ENCODE measurements at regions not wholly inside any gene's neighbourhood (a gene's known extent, or its start where the extent isn't known, plus 50 kb on each side); places are given as distances from the start of the nearest gene placed in this dataset.
"Not testable (repeated sequence)": the region's sequence is repeated elsewhere in the genome, so short reads cannot be mapped to it uniquely, and the experiment has no call there.

DNA sequence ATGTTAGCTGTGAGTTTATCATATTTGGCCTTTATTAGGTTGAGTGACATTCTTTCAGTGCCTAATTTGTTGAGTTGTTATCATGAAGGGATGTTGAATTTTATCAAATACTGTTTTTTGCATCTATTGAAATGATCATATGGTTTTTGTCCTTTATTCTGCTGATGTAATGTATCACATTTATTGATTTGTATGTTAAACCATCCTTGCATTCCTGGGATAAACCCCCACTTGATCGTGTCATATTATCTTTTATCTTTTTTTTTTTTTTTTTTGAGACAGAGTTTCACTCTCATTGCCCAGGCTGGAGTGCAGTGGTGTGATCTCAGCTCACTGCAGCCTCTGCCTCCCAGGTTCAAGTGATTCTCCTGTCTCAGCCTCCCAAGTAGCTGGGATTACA, 51.9 kb upstream of the MFGE8 start:
- DNase-seq (ENCODE audit: low read depth in 2 of 2): not testable (repeated sequence)

DNA sequence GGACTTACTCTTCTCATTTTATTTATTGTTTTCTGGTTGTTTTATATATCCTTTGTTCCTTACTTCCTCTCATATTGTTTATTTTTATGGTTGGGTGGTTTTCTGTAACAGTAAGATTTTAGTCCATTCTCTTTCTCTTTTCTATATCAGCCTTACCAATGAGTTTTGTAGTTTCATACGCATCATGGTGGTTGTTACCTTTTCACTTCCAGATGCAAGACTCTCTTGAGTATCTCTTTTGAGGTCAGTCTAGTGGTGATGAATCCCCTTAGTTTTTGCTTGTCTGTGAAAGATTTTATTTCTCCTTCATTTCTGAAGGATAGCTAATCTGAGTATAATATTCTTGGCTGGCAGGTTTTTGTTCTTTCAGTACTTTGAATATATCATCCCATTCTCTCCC, 57.1 kb upstream of the MFGE8 start:
- DNase-seq (ENCODE audit: low read depth in 2 of 2): no peak

DNA sequence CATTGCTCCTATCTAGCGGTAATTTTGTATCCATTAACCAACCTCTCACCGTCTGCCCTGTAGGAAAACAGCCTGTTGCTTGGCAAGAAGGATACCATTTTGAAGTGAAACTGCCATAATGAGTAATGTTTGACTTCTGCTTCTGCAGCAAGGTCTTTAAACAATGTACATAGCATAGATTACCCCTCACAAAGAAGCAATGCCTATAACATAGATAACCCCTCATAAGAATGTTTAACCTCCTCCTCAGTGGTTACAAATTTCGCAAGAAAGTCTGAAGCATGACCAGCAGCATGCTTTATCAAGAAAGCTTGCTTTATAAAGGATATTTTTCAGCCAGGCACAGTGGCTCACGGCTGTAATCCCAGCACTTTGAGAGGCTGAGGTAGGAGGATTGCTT, 61.2 kb upstream of the MFGE8 start:
- no peak for DNase-seq (ENCODE audit: low read depth in 2 of 2)

DNA sequence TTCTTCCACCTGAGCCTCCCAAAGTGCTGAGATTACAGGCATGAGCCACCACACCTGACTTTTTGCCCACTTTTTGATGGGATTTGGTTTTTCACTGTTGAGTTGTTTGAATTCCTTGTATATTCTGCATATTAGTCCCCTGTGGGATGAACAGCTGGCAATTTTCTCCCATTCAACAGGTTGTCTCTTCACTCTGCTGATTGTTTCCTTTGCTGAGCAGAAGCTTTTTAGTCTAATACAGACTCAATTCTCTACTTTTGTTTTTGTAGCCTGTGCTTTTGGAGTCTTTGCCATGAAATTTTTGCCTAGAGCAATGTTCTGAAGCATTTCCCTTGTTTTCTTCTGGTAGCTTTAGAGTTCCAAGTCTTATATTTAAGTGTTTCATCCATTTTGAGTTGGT, 62.7 kb upstream of the MFGE8 start:
- DNase-seq (ENCODE audit: low read depth in 2 of 2): no peak

DNA sequence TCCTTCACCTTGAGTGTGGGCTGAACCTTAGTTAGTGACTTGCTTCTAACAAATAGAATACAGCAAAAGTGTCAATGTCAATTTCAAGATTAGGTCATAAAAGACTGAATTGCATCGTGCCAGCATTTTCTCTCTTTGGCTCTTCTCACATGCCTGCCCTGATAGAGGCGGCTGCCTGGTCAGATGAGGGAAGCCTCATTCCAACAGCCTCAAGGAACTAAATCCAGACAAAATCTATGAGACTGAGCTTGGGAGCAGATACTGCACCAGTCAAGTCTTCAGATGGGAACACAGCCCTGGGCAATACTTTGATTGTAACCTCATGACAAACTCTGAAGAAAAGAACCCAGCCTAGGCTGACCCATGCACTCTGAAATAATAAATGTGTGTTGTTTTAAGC, 63.5 kb upstream of the MFGE8 start:
- DNase-seq (ENCODE audit: low read depth in 2 of 2): no peak

DNA sequence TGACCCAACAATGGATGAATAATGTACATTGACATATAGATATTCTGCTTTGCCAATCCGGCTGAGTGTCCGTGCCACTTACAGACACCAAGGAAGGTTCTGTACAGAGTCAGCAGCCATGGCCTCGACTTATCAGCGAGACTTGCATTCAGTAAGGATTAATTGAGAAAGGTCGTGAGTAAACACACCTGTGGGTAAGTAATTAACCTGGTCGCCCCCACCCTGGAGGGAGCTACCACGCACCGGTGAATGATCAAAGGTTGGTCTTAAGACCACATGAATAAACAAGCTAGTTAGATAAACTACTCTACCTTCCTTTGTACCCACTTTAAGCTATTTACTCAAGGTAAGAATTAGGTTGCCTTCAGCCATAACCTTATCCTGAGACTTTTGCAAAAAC, 66.5 kb upstream of the MFGE8 start:
- no peak for DNase-seq (ENCODE audit: low read depth in 2 of 2)

DNA sequence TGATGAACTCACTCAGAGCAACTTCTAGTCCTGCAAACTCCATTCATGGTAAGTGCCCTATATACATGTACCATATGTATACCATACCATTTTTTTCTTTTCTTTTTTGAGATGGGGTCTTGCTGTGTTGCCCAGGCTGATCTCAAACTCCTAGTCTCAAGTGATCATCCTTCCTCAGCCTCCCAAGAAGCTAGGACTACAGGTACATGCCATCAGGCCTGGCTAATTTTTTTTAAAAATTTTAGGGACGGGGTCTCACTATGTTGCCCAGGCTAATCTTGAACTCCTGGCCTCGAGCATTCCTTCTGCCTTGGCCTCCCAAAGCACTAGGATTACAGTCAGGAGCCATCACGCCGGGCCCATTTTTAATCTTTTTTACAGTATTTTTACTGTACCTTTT, 67.3 kb upstream of the MFGE8 start:
- no peak for DNase-seq (ENCODE audit: low read depth in 2 of 2)

DNA sequence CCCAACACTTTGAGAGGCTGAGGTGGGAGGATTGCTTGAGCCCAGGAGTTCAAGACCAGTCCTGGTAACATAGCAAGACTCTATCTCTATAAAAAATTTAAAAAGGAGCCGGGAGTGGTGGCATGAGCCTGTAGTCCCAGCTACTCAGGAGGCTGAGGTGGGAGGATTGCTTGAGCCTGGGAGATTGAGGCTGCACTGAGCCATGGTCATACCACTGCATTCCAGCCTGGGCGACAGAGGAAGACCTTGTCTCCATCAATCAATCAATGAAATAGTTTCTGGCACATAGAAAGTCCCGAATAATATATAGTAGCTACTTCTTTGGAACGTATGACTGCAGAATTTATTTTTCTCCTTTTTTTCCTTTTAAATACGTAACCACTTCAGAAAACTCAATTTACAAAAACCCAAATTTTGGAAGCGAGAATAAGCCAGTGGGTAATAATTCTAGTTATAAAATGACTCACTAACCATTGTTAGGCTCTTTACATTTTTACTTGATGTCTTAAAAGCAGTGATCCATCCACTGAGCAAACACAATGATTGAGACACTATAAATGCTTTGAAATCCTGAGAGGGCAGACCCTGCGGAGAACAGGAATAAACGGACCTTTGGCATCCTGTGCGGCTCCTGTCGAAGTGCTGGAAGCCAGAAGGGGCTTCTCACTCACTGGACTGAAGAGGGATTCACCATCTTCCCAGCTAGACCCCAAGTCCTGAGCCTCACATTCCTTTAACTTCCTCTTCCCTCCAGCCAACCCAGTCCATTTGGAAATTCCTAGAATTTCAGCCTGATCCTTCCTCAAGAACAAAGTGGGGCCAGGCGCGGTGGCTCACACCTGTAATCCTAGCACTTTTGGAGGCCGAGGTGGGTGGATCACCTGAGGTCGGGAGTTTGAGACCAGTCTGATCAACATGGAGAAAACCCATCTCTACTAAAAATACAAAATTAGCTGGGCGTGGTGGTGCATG, 68.4 kb upstream of the MFGE8 start:
- DNase-seq (ENCODE audit: low read depth in 2 of 2): no peak

DNA sequence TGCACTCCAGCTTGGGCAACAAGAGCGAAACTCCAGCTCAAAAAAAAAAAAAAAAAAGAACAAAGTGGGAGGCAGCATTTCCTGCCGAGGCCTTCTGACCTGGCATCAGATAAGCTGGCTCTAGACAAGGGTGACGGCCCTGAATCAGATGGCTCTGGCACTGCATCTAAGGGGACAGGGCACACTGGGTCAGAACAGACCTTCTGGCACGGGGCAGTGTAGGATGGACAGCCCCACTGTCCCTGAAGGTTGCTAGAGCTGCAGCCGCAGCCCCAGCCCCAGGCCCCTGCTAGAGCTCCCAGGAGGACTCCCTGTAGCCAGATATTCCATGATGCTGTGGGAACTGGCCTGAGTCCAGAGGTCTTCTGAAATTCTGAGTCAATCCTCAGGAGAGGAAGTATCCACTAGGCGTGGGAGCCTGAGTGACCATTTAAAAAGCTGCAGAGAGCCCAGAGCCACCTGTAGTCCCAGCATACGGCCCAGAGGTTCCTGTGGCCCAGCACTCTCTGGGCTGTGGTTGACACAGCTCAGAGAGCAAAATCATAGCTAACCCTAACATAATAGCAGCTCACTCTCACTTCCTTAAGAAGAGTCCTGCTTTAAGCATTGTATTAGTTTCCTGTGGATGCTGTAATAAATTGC, 69.2 kb upstream of the MFGE8 start:
- no peak for DNase-seq (ENCODE audit: low read depth in 2 of 2)

DNA sequence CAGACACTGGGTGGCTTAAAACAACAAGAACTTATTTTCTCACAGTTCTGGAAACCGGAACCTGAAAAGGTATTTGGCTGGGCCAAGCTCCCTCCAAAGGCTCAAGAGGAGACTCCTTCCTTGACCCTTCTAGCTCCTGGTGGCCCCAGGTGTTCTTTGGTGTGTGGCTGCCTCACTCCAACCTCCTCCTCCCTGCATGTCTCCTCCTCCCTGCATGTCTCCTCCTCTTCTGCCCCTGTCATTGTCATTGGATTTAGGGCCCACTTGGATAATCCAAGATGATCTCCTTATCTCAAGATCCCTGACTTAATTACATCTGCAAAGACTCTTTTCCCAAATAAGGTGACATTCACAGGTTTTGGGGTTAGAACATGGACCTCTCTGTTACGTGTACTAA, 69.8 kb upstream of the MFGE8 start:
- DNase-seq (ENCODE audit: low read depth in 2 of 2): no peak

DNA sequence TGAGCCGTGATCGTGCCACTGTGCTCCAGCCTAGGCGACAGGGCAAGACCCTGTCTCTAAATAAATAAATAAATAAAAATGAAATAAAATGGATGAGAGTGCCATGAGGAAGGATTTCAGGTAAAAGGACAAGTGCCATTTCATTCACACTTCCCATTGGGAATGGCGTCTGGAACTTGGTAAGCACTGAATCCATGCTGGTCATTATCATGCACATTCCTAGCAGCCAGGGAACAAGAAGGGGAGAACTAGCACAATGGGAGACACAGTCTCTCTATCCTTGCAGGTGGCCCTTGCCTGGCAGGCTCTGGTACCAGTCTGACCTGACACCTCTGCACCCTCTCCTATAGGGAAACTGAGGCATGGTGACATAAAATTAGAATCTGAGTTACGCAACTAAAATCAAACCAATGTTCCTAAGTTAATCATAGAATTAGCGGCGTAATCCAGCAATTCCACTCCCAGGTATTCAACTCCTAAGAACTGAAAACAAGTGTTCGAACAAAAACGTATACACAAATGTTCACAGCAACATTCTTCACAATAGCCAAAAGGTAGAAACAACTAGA, 70.8 kb upstream of the MFGE8 start:
- DNase-seq (ENCODE audit: low read depth in 2 of 2): no peak

DNA sequence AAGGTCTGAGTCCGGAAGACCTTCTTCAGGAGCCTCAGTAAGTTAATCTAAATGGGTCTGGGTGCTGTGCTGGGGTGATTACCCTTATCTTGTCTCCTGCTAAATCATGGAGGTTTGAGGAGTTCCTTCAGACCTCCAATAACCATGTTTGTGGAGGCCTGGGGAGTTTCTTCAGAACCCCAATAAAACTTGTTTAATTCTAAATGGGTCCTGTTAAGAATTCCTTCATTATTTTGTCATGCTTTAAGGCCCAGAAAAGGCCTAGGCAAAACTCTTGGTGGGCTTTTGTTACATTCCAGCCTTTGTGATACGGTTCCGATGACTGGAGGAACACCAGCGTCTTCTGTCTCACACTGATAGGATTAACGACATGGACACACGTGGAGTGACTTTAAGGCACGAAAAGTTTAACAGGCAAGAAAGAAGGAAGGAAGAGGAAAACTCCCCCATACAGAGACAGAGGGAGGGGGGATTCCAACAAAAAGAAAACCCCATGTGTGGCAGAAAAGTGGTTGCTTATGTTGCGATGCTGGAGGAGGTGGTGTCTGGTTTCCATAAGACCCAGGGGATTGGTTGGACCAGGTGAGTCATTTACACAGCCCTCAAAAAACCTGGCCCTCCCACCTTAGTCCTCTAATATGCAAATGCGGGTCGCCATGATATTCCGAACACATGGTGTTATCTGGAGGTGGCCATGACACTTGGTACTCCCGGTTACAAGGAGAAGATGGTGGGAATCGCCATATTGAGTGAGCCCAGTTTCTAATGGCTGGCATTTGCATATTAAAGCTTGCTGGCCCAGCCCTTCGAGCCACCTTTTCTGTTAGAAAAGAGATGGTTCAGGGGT, 72.6 kb upstream of the MFGE8 start:
- no peak for DNase-seq (ENCODE audit: low read depth in 2 of 2)

DNA sequence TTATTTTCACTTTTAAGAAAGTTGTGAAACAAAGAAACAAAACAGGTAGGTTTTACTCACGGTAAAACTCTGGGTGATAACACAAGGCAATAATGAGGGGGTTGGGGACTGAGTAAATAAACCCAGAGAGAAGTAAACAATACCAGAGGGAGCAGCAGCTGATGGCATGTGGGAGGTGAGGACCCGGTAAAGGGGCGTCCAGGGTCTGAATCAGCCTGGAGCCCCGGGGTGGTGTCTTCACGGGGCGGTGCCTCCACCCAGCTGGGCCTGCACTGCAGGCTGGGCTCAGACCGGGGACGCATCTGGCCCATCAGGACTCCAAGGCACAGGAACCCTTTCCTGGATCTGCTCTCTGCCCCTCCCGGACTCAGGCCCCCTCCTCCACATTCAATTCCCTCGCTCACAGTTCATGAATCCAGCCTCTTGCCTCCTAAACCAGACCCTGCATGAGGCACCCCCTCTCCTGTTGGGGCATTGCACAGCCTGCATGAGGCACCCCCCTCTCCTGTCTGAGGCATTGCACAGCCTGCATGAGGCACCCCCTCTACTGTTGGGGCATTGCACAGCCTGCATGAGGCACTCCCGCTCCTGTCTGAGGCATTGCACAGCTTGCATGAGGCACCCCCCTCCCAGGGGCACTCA, 73.9 kb upstream of the MFGE8 start:
- DNase-seq (ENCODE audit: low read depth in 2 of 2): no peak

DNA sequence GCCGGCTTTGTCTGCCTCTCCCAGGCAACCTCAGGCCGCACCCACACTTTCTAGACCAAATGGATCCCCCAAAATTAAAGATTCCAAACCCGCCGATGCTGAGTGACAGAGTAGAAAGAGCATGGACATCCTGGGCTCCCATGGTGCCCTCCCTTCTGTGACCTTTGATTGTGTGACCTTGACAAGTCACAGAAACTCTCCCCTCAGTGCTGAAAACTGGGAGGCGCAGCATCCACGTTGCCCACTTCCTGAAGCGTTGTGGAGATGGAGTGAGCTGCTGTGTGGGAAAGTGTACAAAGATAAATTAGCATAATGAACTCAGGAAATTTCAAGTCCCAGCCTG, 74.4 kb upstream of the MFGE8 start:
- DNase-seq (ENCODE audit: low read depth in 2 of 2): no peak

DNA sequence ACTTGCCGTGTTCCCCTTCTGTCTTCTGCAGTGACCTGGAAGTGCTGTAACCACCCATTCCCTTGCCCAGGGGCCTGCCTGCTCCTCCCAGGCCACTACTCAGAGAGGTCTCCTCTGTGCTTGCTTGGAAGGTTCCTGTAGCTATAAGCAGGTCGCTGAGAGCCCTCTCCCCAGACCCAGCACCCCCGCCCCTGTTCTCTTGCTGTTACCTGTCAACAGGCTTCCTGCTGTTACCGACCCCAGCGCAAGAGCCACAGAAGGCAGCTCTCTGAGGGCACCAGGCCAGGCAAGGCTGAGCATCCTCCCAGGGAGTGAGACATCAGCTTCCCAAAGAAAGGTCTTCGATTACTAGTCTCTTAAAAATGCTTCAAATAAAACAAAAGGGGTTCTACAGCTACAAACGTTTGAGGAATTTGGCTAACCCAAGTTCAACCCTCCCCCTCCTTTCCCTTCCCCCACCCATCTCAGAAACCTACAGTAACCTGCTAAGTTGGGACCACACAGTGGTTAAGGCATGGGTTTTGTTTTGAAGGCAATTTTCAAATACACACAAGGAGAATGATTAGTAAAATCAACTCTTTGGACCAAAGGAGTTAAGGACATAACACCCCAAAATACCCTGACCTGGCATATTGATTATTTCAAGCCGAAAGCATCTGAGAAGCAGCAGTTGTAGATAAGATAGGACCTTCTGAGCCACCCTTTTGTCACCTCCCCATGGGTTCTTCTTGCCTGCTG, 74.9 kb upstream of the MFGE8 start:
- no peak for DNase-seq (ENCODE audit: low read depth in 2 of 2)

DNA sequence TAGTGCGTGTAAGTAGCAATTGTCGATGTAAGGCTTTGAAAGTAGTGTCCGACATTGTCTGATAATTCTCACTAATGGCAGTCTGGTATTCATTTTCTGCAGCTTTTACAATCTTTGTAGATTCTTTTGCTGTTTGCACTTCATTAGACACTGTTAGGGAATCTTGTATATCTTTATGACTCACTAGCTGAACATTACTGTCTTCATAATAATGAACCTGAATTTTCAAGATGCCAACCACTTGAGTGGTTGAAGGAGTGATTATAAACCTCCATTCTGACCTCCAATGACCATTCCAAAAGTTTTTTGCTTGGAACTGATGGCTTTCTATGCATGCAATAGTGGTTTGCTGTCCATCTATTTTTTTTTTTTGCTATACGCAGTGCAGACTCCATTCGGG, 76.4 kb upstream of the MFGE8 start:
- DNase-seq (ENCODE audit: low read depth in 2 of 2): no peak

DNA sequence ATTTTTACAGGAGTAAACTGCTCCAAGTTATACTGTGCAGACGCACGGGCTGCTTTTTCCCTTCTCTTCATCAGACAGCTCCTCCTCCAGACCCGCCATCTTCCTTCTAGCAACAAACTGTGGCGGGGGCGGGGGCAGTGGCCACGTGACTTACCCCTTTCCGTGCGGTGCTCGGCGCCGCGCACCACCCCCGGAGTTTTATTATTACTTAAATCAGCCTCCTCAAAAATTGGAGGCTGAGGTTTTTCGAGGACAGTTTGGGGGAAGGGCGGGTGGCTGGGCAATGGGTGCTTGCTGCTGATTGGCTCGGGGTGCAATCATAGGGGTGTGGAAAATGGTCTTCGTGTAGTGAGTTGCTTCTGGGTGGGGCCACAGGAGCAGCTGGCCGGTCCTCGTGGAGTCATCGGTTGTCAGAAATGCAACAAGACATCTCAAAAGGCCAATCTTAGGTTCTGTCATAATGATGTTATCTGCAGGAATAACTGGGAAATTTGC, 77.1 kb upstream of the MFGE8 start:
- DNase-seq (ENCODE audit: low read depth in 2 of 2): no peak

DNA sequence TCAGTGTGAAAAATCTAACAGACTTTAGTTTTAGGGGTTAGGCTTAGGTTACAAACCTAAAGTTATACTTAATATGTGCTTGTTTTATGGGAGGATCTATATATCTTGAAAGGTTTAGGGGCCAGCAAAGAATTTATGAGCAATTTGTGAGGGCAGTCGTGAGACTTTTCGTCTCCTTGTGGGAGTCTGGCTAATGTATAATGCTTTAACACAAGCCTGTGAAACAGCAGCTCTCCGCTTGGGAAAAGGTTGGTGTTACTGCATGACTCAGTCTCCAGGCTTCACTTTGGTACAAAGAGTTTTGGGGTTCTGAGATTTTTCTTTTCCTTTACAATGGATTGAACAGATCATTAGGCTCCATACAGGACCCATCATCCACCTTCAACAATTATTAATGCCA, 79.0 kb upstream of the MFGE8 start:
- no peak for DNase-seq (ENCODE audit: low read depth in 2 of 2)

DNA sequence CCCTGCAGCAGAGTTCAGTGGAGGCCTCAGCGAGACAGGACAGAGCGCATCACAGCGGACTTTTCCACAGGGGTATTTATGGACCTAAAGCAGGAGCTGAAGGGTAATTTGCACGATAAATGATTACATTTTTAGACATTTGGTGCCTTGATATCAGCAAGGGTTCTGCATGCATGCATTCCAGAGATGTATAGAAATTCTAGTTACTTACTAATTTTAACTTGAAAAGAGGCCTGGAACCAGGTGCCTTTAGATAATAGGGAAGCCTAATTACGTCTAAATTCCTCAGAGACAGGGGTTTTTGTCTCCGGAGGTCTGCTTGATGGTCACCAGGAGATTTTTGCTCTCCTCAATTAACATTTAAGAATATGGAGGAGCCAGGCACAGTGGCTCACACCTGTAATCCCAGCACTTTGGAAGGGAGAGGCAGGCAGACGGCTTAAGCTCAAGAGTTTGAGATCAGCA, 79.8 kb upstream of the MFGE8 start:
- no peak for DNase-seq (ENCODE audit: low read depth in 2 of 2)

DNA sequence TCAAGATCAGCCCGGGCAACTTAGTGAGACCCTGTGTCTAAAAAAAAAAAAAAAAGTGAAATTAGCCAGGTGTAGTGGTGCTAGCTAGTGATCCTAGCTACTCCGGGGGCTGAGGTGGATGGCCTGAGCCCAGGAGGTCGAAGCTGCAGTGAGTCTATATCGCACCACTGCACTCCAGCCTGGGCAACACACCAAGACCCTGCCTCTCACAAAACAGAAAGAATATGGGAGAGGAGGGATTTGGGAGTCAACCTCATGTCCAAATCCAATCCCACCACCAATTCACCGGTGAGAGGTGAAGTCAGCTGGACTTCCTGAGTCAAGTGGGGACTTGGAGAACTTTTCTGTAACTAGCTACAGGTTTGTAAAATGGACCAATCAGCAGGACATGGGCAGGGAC, 80.5 kb upstream of the MFGE8 start:
- no peak for DNase-seq (ENCODE audit: low read depth in 2 of 2)

DNA sequence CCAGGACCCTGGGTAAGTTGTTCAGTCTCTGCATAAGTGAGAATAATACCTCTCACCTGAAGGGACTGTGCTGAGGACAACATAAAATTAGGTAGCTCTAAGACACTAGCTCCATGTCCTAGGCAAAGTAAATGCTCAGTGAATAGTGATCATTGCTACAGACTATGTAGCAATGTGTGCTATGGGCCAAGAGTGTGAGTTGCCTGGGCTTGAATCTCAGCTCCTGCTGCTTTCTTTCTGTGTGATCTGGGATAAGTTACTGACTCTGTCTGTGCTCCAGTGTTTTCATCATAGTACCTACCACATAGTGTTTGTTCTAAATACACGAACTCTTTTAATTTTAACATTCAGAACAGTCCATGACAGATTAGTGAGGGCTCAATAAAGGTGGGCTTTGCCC, 81.1 kb upstream of the MFGE8 start:
- DNase-seq (ENCODE audit: low read depth in 2 of 2): no peak
